Upper lobe of right lung (tissue), 1 donor: ENCODE measurements at regions not wholly inside any gene's neighbourhood (a gene's known extent, or its start where the extent isn't known, plus 50 kb on each side); places are given as distances from the start of the nearest gene placed in this dataset.

Source experiments
- ATAC-seq: fragments of 200-7000 bp; cut with Tn5 transposase; one replicate; pipeline ENCODE4 v1.9.1; 2020; ENCODE audit warnings: mild to moderate bottlenecking, moderate library complexity
- DNase-seq: peaks from one replicate; pipeline ENCODE4 v3.0.0-alpha.2; 2020
- H3K27ac ChIP-seq: fragments of 200-600 bp; one replicate; pipeline ENCODE4 v1.8.0; 2022
- H3K27me3 ChIP-seq: fragments of 200-600 bp; one replicate; pipeline ENCODE4 v1.8.0; 2022; ENCODE audit warnings: mild to moderate bottlenecking
- H3K36me3 ChIP-seq: fragments of 200-600 bp; one replicate; pipeline ENCODE4 v1.8.0; 2022
- H3K4me1 ChIP-seq: fragments of 200-600 bp; one replicate; pipeline ENCODE4 v1.8.0; 2022
- H3K4me3 ChIP-seq: fragments of 200-600 bp; one replicate; pipeline ENCODE4 v1.8.0; 2022; ENCODE audit warnings: mild to moderate bottlenecking
- H3K9me3 ChIP-seq: fragments of 200-600 bp; one replicate; pipeline ENCODE4 v1.8.0; 2022
- intact Hi-C: fragments of 100-400 bp; cut with DNase I; formaldehyde crosslinking; loops from one replicate; pipeline ENCODE4 v1.11.0; 2022
- TF ChIP-seq, protein P1 (sequence below): fragments of 200-600 bp; IDR thresholded peaks from one replicate; pipeline ENCODE4 v1.8.0; 2022; ENCODE audit warnings: antibody characterized with exemption
- donor health status: DM: no; HTN: yes; CAD: no; lungs with severe emphysema.

DNA sequence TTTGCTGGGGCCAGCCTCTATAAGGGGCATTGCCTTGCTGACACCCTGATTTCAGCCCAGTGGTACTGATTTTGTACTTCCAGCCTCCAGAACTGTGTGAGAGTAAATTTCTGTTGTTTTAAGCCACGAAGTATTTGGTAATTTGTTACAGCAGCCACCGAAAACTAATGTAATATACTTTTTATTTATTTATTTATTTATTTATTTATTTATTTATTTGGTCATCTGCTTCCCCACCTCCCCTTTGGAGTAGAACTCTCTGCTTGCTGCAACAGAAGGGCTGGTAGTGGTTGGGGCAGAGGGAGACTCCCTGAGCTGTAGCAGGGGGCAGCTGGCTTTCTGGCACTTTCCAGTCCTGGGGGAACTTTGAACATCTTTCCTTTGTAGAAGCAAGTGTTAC, 128.4 kb upstream of the RAG2 start:
- H3K4me1 ChIP-seq = no peaks in the 10 kb centered on the region
- DNase-seq = no peak
- no peak overlapping the region for H3K27ac ChIP-seq
- no peaks in the 10 kb centered on the region for H3K27me3 ChIP-seq
- no peaks in the 10 kb centered on the region for H3K36me3 ChIP-seq
- no peaks in the 10 kb centered on the region for H3K9me3 ChIP-seq
- ATAC-seq = no peak
- TF ChIP-seq, protein P1, sequence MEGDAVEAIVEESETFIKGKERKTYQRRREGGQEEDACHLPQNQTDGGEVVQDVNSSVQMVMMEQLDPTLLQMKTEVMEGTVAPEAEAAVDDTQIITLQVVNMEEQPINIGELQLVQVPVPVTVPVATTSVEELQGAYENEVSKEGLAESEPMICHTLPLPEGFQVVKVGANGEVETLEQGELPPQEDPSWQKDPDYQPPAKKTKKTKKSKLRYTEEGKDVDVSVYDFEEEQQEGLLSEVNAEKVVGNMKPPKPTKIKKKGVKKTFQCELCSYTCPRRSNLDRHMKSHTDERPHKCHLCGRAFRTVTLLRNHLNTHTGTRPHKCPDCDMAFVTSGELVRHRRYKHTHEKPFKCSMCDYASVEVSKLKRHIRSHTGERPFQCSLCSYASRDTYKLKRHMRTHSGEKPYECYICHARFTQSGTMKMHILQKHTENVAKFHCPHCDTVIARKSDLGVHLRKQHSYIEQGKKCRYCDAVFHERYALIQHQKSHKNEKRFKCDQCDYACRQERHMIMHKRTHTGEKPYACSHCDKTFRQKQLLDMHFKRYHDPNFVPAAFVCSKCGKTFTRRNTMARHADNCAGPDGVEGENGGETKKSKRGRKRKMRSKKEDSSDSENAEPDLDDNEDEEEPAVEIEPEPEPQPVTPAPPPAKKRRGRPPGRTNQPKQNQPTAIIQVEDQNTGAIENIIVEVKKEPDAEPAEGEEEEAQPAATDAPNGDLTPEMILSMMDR = no peak
- intact Hi-C loops = no loop called here
- H3K4me3 ChIP-seq = no peak overlapping the region

- Histone ChIP-seq H3K4me1 (no peaks in the 10 kb centered on the region), H3K27ac (no peak overlapping the region), H3K9me3 (no peaks in the 10 kb centered on the region), H3K36me3 (no peaks in the 10 kb centered on the region), H3K4me3 (no peak overlapping the region), H3K27me3 (no peaks in the 10 kb centered on the region)
- intact Hi-C loops = no loop called here
- TF ChIP-seq, protein P1 = no peak
- DNase-seq = no peak
- peak; percentile 79 for ATAC-seq
These were observed 126.8 kb upstream of the RAG2 start for GRCh38 chr11:36724742-36725385.

DNA sequence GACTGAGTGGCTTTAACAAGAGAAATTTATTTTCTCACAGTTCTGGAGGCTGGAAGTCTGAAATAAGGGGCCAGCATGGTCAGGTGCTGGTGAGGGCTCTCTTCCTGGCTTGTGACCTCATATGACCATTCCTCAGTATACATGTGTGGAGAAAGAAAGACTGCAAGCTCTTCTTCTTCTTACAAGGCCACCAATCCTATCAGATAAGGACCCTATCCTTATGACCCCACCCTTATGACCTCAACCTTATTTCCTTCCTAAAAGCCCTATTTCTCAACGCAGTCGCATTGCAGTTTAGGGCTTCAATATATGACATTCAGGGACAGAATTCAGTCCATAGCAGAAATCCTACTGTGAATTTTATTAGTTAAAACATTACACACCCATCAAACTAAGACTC, 124.4 kb upstream of the RAG2 start:
- Histone ChIP-seq H3K27me3 (no peaks in the 10 kb centered on the region), H3K4me1 (no peaks in the 10 kb centered on the region), H3K9me3 (no peaks in the 10 kb centered on the region), H3K4me3 (no peak overlapping the region), H3K27ac (no peak overlapping the region), H3K36me3 (no peaks in the 10 kb centered on the region)
- TF ChIP-seq, protein P1 = no peak
- ATAC-seq (peak; percentile 43), DNase-seq (no peak)
- intact Hi-C loops = no loop called here

DNA sequence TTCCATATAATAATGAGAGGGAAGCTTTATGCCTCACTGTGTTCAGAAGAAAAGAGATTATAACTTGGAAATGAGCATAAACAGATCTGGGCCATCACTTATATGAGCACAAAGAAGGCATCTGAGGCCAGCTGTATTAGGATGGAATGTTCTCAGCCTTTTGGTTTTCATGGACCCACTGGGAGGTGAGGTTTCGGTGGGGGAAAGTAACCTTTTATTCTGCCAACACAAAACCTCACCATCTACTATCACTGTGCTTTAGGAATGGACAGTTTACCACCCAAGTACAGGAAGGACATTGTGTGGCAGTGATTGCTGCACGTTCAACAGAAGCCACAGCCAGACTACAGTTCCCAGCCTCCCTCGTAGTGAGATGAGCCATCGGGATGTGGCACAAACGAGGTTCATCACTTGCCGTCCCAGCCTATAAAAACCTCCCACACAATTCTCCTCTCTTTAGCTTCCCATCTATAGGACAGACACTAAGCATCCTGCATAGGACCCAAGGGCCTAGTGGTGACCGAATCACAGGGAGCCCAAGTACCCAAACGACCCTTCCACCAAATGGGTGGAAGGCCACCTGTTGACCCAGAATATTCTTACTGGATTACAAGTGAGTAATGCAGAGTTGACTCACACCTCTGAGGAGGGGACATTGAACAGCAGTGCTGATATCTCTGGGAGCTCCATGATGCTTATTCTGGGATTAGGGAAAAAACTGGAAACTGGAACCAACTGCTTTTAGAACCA, 121.5 kb upstream of the RAG2 start:
- DNase-seq = no peak
- no peak for ATAC-seq
- intact Hi-C loops = no loop called here
- Histone ChIP-seq H3K4me3 (no peak overlapping the region), H3K36me3 (no peaks in the 10 kb centered on the region), H3K27me3 (no peaks in the 10 kb centered on the region), H3K27ac (no peak overlapping the region), H3K4me1 (no peaks in the 10 kb centered on the region), H3K9me3 (no peaks in the 10 kb centered on the region)
- TF ChIP-seq, protein P1 = no peak

GRCh38 chr11:36718451-36718850, 120.4 kb upstream of the RAG2 start:
- intact Hi-C loops = no loop called here
- no peaks in the 10 kb centered on the region for H3K36me3 ChIP-seq
- H3K27ac ChIP-seq = no peak overlapping the region
- H3K9me3 ChIP-seq = no peaks in the 10 kb centered on the region
- H3K4me3 ChIP-seq = no peak overlapping the region
- no peak for DNase-seq
- H3K27me3 ChIP-seq = no peaks in the 10 kb centered on the region
- H3K4me1 ChIP-seq = no peaks in the 10 kb centered on the region
- no peak for ATAC-seq
- TF ChIP-seq, protein P1 = no peak
